HCT116 (cell line): ENCODE measurements at regions not wholly inside any gene's neighbourhood (a gene's known extent, or its start where the extent isn't known, plus 50 kb on each side); places are given as distances from the start of the nearest gene placed in this dataset.

Experiments used
- EGR1 ChIP-seq: IDR thresholded peaks from 2 replicates; pipeline ENCODE4 v1.6.1; 2012; ENCODE audit warnings: low read depth
- TF ChIP-seq, protein P1 (sequence below), 3 experiments: fragments of 200-600 bp in 1 of 3; sonication (generic) in 1 of 3; IDR thresholded peaks in 2 of 3; conservative IDR thresholded peaks in 1 of 3; 2 replicates each; pipeline ENCODE4 v1.5.1; 2012 to 2017; ENCODE audit warnings: low read depth in 2 of 3, low read length in 2 of 3, antibody characterized with exemption in 1 of 3, borderline replicate concordance in 1 of 3, control low read depth in 1 of 3, mild to moderate bottlenecking in 1 of 3, mixed read lengths in 1 of 3, mixed run types in 1 of 3, moderate library complexity in 1 of 3; ENCODE audit not compliant: insufficient read depth in 1 of 3
- TF ChIP-seq, protein P2 (sequence below): IDR thresholded peaks from 2 replicates; pipeline ENCODE4 v1.6.1; 2012
- TF ChIP-seq, protein P3 (sequence below): IDR thresholded peaks from 2 replicates; pipeline ENCODE4 v1.6.1; 2012

DNA sequence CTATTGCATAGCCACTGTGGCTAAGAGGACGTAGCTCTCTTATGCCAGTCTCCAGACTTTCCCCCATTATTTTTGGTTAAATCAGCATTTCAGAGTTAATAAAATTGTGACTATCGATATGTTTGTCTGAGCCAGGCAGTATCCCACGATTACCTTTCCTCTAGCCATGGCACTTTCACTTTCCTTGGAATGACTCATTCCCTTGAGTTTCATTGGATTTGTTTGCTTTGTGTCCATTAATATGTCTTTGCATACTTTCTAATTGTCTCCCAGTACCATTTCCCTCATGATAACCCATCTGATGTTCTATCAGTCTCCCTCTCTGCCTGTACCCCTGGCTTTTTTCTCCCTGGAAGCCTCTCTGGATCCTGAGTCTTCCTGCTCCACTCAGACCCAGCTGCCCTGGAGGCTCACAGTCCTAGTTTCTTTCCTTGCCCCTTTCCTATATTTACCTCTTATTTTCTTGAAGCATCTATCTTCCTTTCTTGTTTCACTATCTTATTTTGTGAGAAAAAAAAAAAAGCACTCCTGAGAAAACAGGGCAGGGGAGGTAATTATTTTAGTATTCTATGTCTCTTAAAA lies 126.1 kb downstream of the MTX2 start:
- TF ChIP-seq, protein P1, sequence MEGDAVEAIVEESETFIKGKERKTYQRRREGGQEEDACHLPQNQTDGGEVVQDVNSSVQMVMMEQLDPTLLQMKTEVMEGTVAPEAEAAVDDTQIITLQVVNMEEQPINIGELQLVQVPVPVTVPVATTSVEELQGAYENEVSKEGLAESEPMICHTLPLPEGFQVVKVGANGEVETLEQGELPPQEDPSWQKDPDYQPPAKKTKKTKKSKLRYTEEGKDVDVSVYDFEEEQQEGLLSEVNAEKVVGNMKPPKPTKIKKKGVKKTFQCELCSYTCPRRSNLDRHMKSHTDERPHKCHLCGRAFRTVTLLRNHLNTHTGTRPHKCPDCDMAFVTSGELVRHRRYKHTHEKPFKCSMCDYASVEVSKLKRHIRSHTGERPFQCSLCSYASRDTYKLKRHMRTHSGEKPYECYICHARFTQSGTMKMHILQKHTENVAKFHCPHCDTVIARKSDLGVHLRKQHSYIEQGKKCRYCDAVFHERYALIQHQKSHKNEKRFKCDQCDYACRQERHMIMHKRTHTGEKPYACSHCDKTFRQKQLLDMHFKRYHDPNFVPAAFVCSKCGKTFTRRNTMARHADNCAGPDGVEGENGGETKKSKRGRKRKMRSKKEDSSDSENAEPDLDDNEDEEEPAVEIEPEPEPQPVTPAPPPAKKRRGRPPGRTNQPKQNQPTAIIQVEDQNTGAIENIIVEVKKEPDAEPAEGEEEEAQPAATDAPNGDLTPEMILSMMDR (IDR thresholded peaks at IDR 0.05 in 2 of 3, conservative IDR thresholded peaks at IDR 0.05 in 1 of 3; ENCODE audit: borderline replicate concordance in 1 of 3, insufficient read depth in 1 of 3, low read depth in 2 of 3, low read length in 2 of 3) = no peak
- TF ChIP-seq, protein P2, sequence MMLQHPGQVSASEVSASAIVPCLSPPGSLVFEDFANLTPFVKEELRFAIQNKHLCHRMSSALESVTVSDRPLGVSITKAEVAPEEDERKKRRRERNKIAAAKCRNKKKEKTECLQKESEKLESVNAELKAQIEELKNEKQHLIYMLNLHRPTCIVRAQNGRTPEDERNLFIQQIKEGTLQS = no peak
- TF ChIP-seq, protein P3, sequence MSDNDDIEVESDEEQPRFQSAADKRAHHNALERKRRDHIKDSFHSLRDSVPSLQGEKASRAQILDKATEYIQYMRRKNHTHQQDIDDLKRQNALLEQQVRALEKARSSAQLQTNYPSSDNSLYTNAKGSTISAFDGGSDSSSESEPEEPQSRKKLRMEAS = no peak
- no peak for TF ChIP-seq EGR1
